ENCODE measurements at regions not wholly inside any gene's neighbourhood (a gene's known extent, or its start where the extent isn't known, plus 50 kb on each side); places are given as distances from the start of the nearest gene placed in this dataset.

DNA sequence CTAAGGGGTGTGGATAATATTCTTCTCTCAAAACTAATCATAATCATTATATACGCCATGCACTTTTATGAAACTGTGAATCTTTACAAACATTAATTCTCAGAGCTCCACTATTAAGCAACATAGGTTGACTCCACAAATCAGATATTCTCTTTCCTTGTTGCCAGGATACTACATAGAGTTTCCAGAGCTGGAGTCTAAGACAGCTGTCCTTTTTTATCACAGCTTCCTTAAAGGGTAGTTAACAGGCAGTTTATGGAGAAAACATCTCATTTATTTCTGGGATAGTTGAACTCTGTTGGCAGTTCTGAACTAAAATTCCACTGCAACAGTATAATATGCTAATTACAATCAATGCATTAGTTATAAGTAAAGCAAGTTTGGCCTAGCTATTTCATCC lies 152.1 kb upstream of the PPP1R2C start:
- no peak overlapping the region for H3K4me2 ChIP-seq (ENCODE audit: insufficient read depth in 1 of 2, low read depth in 2 of 2, low read length in 2 of 2)
- no peak overlapping the region for H3K18ac ChIP-seq (ENCODE audit: extremely low read depth, low read length)
- no peak overlapping the region for H2BK20ac ChIP-seq (ENCODE audit: low read length)
- H3K36me3 ChIP-seq (ENCODE audit: control insufficient read depth in 2 of 4, insufficient read depth in 4 of 4, low read length in 3 of 4), result no peaks in the 10 kb centered on the region
- no peak overlapping the region for H3K14ac ChIP-seq (ENCODE audit: insufficient read length)
- H3K4me3 ChIP-seq (ENCODE audit: extremely low read depth in 1 of 4, insufficient read depth in 2 of 4, low read depth in 3 of 4, low read length in 4 of 4), result no peak overlapping the region
- no peak for TF ChIP-seq PHF8 (conservative IDR thresholded peaks at IDR 0.05; ENCODE audit: low read depth, low read length)
- TF ChIP-seq CHD2 (IDR thresholded peaks at IDR 0.05; ENCODE audit: low read length), result no peak
- no peak for TF ChIP-seq BCL11A (IDR thresholded peaks at IDR 0.05; ENCODE audit: low read depth in 2 of 2, low read length in 2 of 2)
- TF ChIP-seq ASH2L (IDR thresholded peaks at IDR 0.05; ENCODE audit: low read length), result no peak
- H4K91ac ChIP-seq (replicated peaks; ENCODE audit: insufficient read length, low read length), result no peak overlapping the region
- no peak overlapping the region for H2BK120ac ChIP-seq (replicated peaks; ENCODE audit: low read depth, low read length)
- CTCF ChIA-PET (ENCODE audit: partially characterized antibody), result no interaction called here
- H3K79me1 ChIP-seq (ENCODE audit: low read depth, low read length), result no peaks in the 10 kb centered on the region
- no peaks in the 10 kb centered on the region for H3K23me2 ChIP-seq (ENCODE audit: low read depth, low read length)
- H4K20me1 ChIP-seq (replicated peaks in 1 of 2; ENCODE audit: control insufficient read depth in 1 of 2, insufficient read depth in 2 of 2, low read length in 2 of 2), result no peaks in the 10 kb centered on the region
- H2BK12ac ChIP-seq (ENCODE audit: low read depth, low read length), result no peak overlapping the region
- no peaks in the 10 kb centered on the region for H3K79me2 ChIP-seq (ENCODE audit: control insufficient read depth in 1 of 2, insufficient read depth in 2 of 2, low read length in 2 of 2)
- H3K56ac ChIP-seq (replicated peaks; ENCODE audit: insufficient read length, low read depth, low read length), result no peak overlapping the region
- H4K5ac ChIP-seq (ENCODE audit: insufficient read length, low read depth, low read length), result no peak overlapping the region
- H3K9ac ChIP-seq (replicated peaks in 1 of 4; ENCODE audit: extremely low read depth in 1 of 4, low read depth in 3 of 4, low read length in 3 of 4), result no peak overlapping the region
- FAIRE-seq (no peak), DNase-seq (ENCODE audit: low read depth in 1 of 2, low spot score in 2 of 2) (no peak)
- H3K4ac ChIP-seq (replicated peaks; ENCODE audit: insufficient read length, low read depth, low read length), result no peak overlapping the region
- WGBS, 2 experiments (ENCODE audit: extremely low coverage in 1 of 2, insufficient coverage in 1 of 2, insufficient read length in 1 of 2, insufficient replicate concordance in 2 of 2, low coverage in 1 of 2, low lambda C conversion rate in 2 of 2, missing lambda C conversion rate in 1 of 2), result 69% methylated on average over 1 of the region's 1 CpG; no CpG with 5 or more reads in 1 of the 2 experiments
- no peaks in the 10 kb centered on the region for H3K4me1 ChIP-seq (replicated peaks in 1 of 4; ENCODE audit: control insufficient read depth in 3 of 4, insufficient read depth in 4 of 4, low read length in 3 of 4)
- H2BK15ac ChIP-seq (ENCODE audit: low read length), result no peak overlapping the region
- no peak overlapping the region for H2AK5ac ChIP-seq (ENCODE audit: low read depth, low read length)
- POLR2A ChIA-PET (ENCODE audit: partially characterized antibody), result no interaction called here
- H3K9me3 ChIP-seq (ENCODE audit: insufficient read depth in 2 of 2, low read depth in 1 of 2, low read length in 1 of 2), result no peaks in the 10 kb centered on the region
- no peak overlapping the region for H2BK5ac ChIP-seq (ENCODE audit: low read depth, low read length)
- H3K27me3 ChIP-seq (replicated peaks in 1 of 4; ENCODE audit: control insufficient read depth in 3 of 4, extremely low read depth in 1 of 4, insufficient read depth in 3 of 4, low read length in 3 of 4), result no peaks in the 10 kb centered on the region
- H2AFZ ChIP-seq (ENCODE audit: low read length), result no peak overlapping the region
- H4K8ac ChIP-seq (ENCODE audit: extremely low read depth, insufficient read depth, low read length), result no peak overlapping the region
- no peak overlapping the region for H3K23ac ChIP-seq (ENCODE audit: insufficient read length)
- H3K27ac ChIP-seq (ENCODE audit: low read depth, low read length), result no peak overlapping the region
